ENCODE measurements at regions not wholly inside any gene's neighbourhood (a gene's known extent, or its start where the extent isn't known, plus 50 kb on each side); places are given as distances from the start of the nearest gene placed in this dataset.

- no peak for DNase-seq (ENCODE audit: low read depth)
These were observed 191.7 kb upstream of the ALKAL2 start for GRCh38 chr2:479490-480176.

GRCh38 chr2:479031-479430, 191.1 kb upstream of the ALKAL2 start:
- DNase-seq (ENCODE audit: low read depth), result no peak

- DNase-seq (ENCODE audit: low read depth), result no peak
These were observed 183.7 kb upstream of the ALKAL2 start for GRCh38 chr2:471560-471959.

- no peak for DNase-seq (ENCODE audit: low read depth)
These were observed 181.6 kb upstream of the ALKAL2 start for GRCh38 chr2:469514-469913.

GRCh38 chr2:468648-469336, 180.9 kb upstream of the ALKAL2 start:
- no peak for DNase-seq (ENCODE audit: low read depth)

GRCh38 chr2:467892-468647, 180.2 kb upstream of the ALKAL2 start:
- DNase-seq (ENCODE audit: low read depth), result no peak

GRCh38 chr2:467543-467891, 179.6 kb upstream of the ALKAL2 start:
- DNase-seq (ENCODE audit: low read depth), result no peak

- no peak for DNase-seq (ENCODE audit: low read depth)
These were observed 179.2 kb upstream of the ALKAL2 start for GRCh38 chr2:467101-467500.

- no peak for DNase-seq (ENCODE audit: low read depth)
These were observed 176.8 kb upstream of the ALKAL2 start for GRCh38 chr2:464562-465309.

- no peak for DNase-seq (ENCODE audit: low read depth)
These were observed 173.0 kb upstream of the ALKAL2 start for GRCh38 chr2:460861-461260.

- DNase-seq (ENCODE audit: low read depth), result no peak
These were observed 172.0 kb upstream of the ALKAL2 start for GRCh38 chr2:459931-460330.

GRCh38 chr2:458425-458815, 170.5 kb upstream of the ALKAL2 start:
- DNase-seq (ENCODE audit: low read depth), result no peak

- DNase-seq (ENCODE audit: low read depth), result no peak
These were observed 170.0 kb upstream of the ALKAL2 start for GRCh38 chr2:457792-458424.

GRCh38 chr2:457262-457661, 169.4 kb upstream of the ALKAL2 start:
- DNase-seq (ENCODE audit: low read depth), result no peak

GRCh38 chr2:455913-456312, 168.0 kb upstream of the ALKAL2 start:
- no peak for DNase-seq (ENCODE audit: low read depth)

- DNase-seq (ENCODE audit: low read depth), result no peak
These were observed 167.3 kb upstream of the ALKAL2 start for GRCh38 chr2:455015-455705.

- no peak for DNase-seq (ENCODE audit: low read depth)
These were observed 165.2 kb upstream of the ALKAL2 start for GRCh38 chr2:453132-453531.

- DNase-seq (ENCODE audit: low read depth), result no peak
These were observed 163.6 kb upstream of the ALKAL2 start for GRCh38 chr2:451495-451894.

GRCh38 chr2:449246-450067, 161.6 kb upstream of the ALKAL2 start:
- DNase-seq (ENCODE audit: low read depth), result no peak

- DNase-seq (ENCODE audit: low read depth), result no peak
These were observed 160.2 kb upstream of the ALKAL2 start for GRCh38 chr2:447902-448665.

Measured in stimulated activated CD8-positive, alpha-beta memory T cell treated with anti-CD3 and anti-CD28 coated beads, Interleukin-7, amount 100 ng/mL, for 24 hours (primary cell).